Thymus (tissue), 11 donors: ENCODE measurements at regions not wholly inside any gene's neighbourhood (a gene's known extent, or its start where the extent isn't known, plus 50 kb on each side); places are given as distances from the start of the nearest gene placed in this dataset.

ENCODE experiments used
- DNase-seq, 9 donors: peaks; one replicate each; pipeline ENCODE4 v3.0.0-alpha.2; 2013; ENCODE audit warnings: low spot score in 9 of 9, low read depth in 6 of 9, missing footprints in 1 of 9
- H3K27ac ChIP-seq, 2 donors: one replicate each; pipeline ENCODE4 v1.5.1; 2013; ENCODE audit warnings: control low read depth in 1 of 2, low read depth in 1 of 2, low read length in 1 of 2, mild to moderate bottlenecking in 1 of 2, moderate library complexity in 1 of 2
- H3K27me3 ChIP-seq, 2 donors: one replicate each; pipeline ENCODE4 v1.5.1; 2013; ENCODE audit warnings: low read length in 1 of 2; ENCODE audit not compliant: control insufficient read depth in 2 of 2, insufficient read depth in 1 of 2
- H3K36me3 ChIP-seq, 2 donors: one replicate each; pipeline ENCODE4 v1.5.1; 2013; ENCODE audit warnings: low read length in 1 of 2, mild to moderate bottlenecking in 1 of 2, moderate library complexity in 1 of 2; ENCODE audit not compliant: control insufficient read depth in 2 of 2, insufficient read depth in 2 of 2
- H3K4me1 ChIP-seq, 2 donors: one replicate each; pipeline ENCODE4 v1.5.1; 2013; ENCODE audit warnings: low read length in 2 of 2; ENCODE audit not compliant: control insufficient read depth in 2 of 2, insufficient read depth in 2 of 2
- H3K4me3 ChIP-seq, 2 donors: one replicate each; pipeline ENCODE4 v1.5.1; 2013; ENCODE audit warnings: low read length in 2 of 2, control low read depth in 1 of 2, mild to moderate bottlenecking in 1 of 2
- H3K9me3 ChIP-seq, 2 donors: one replicate each; pipeline ENCODE4 v1.5.1; 2013; ENCODE audit warnings: low read length in 1 of 2, mild to moderate bottlenecking in 1 of 2; ENCODE audit not compliant: control insufficient read depth in 2 of 2, insufficient read depth in 1 of 2
- WGBS: extraction: QIAGEN DNeasy Blood & Tissue Kit; methylation state at CpG from one replicate; pipeline ENCODE4 v1.1.7; 2013; 5-methylcytosine and 5-hydroxymethylcytosine counted together
- donor health status: healthy.

- no peak overlapping the region for H3K27ac ChIP-seq
- no peaks in the 10 kb centered on the region for H3K9me3 ChIP-seq
- WGBS = 87% methylated on average over 6 of the region's 6 CpGs
- no peaks in the 10 kb centered on the region for H3K4me1 ChIP-seq
- DNase-seq = no peak
- no peaks in the 10 kb centered on the region for H3K27me3 ChIP-seq
- no peaks in the 10 kb centered on the region for H3K36me3 ChIP-seq
- H3K4me3 ChIP-seq = no peak overlapping the region
Measured at GRCh38 chr10:131679926-131680325, 220.9 kb upstream of the PPP2R2D start.

GRCh38 chr10:131681122-131681521 lies 219.7 kb upstream of the PPP2R2D start:
- Histone ChIP-seq H3K27ac (no peak overlapping the region), H3K4me1 (no peaks in the 10 kb centered on the region), H3K4me3 (no peak overlapping the region), H3K27me3 (peaks cover 0 to 2% of the 10 kb centered on the region in 2 donors), H3K36me3 (no peaks in the 10 kb centered on the region), H3K9me3 (no peaks in the 10 kb centered on the region)
- DNase-seq = no peak
- 75% methylated on average over 7 of the region's 7 CpGs for WGBS

GRCh38 chr10:131681656-131682055 lies 219.2 kb upstream of the PPP2R2D start:
- peaks cover 0 to 2% of the 10 kb centered on the region in 2 donors for H3K27me3 ChIP-seq
- H3K4me3 ChIP-seq = no peak overlapping the region
- no peaks in the 10 kb centered on the region for H3K4me1 ChIP-seq

GRCh38 chr10:131682271-131682962 lies 218.4 kb upstream of the PPP2R2D start:
- H3K9me3 ChIP-seq = no peaks in the 10 kb centered on the region
- 92% methylated on average over 20 of the region's 20 CpGs for WGBS
- H3K36me3 ChIP-seq = no peaks in the 10 kb centered on the region
- no peaks in the 10 kb centered on the region for H3K4me1 ChIP-seq
- no peak overlapping the region for H3K27ac ChIP-seq
- H3K27me3 ChIP-seq = peaks cover 0 to 2% of the 10 kb centered on the region in 2 donors
- no peak overlapping the region for H3K4me3 ChIP-seq
- DNase-seq = no peak

More at GRCh38 chr10:131681656-131682055, 219.2 kb upstream of the PPP2R2D start:
- no peaks in the 10 kb centered on the region for H3K9me3 ChIP-seq
- H3K27ac ChIP-seq = no peak overlapping the region
- H3K36me3 ChIP-seq = no peaks in the 10 kb centered on the region
- DNase-seq = no peak
- WGBS = 91% methylated on average over 12 of the region's 12 CpGs

GRCh38 chr10:131683281-131683861 lies 217.4 kb upstream of the PPP2R2D start:
- no peaks in the 10 kb centered on the region for H3K9me3 ChIP-seq
- 89% methylated on average over 21 of the region's 21 CpGs for WGBS
- H3K4me1 ChIP-seq = no peaks in the 10 kb centered on the region
- peaks cover 0 to 2% of the 10 kb centered on the region in 2 donors for H3K27me3 ChIP-seq
- no peak for DNase-seq
- H3K27ac ChIP-seq = no peak overlapping the region
- no peak overlapping the region for H3K4me3 ChIP-seq
- no peaks in the 10 kb centered on the region for H3K36me3 ChIP-seq

GRCh38 chr10:131683941-131684340 lies 216.9 kb upstream of the PPP2R2D start:
- H3K36me3 ChIP-seq = no peaks in the 10 kb centered on the region
- H3K27me3 ChIP-seq = peaks cover 0 to 2% of the 10 kb centered on the region in 2 donors
- H3K4me3 ChIP-seq = no peak overlapping the region
- no peak for DNase-seq
- H3K27ac ChIP-seq = no peak overlapping the region
- no peaks in the 10 kb centered on the region for H3K9me3 ChIP-seq
- WGBS = 95% methylated on average over 12 of the region's 12 CpGs
- no peaks in the 10 kb centered on the region for H3K4me1 ChIP-seq

- no peaks in the 10 kb centered on the region for H3K9me3 ChIP-seq
- peaks cover 0 to 2% of the 10 kb centered on the region in 2 donors for H3K27me3 ChIP-seq
- no peaks in the 10 kb centered on the region for H3K4me1 ChIP-seq
- H3K27ac ChIP-seq = no peak overlapping the region
- WGBS = 76% methylated on average over 7 of the region's 7 CpGs
- no peak for DNase-seq
- H3K36me3 ChIP-seq = no peaks in the 10 kb centered on the region
- no peak overlapping the region for H3K4me3 ChIP-seq
Measured at GRCh38 chr10:131685007-131685406, 215.8 kb upstream of the PPP2R2D start.

- no peak for DNase-seq
- H3K4me1 ChIP-seq = no peaks in the 10 kb centered on the region
- H3K27ac ChIP-seq = no peak overlapping the region
- 94% methylated on average over 10 of the region's 10 CpGs for WGBS
- H3K27me3 ChIP-seq = peaks cover 0 to 2% of the 10 kb centered on the region in 2 donors
- H3K36me3 ChIP-seq = no peaks in the 10 kb centered on the region
- no peaks in the 10 kb centered on the region for H3K9me3 ChIP-seq
- no peak overlapping the region for H3K4me3 ChIP-seq
Measured at GRCh38 chr10:131685576-131685975, 215.2 kb upstream of the PPP2R2D start.

- Histone ChIP-seq H3K4me3 (no peak overlapping the region), H3K27me3 (peaks cover 0 to 2% of the 10 kb centered on the region in 2 donors), H3K4me1 (no peaks in the 10 kb centered on the region), H3K27ac (no peak overlapping the region), H3K36me3 (no peaks in the 10 kb centered on the region), H3K9me3 (no peaks in the 10 kb centered on the region)
- DNase-seq = no peak
- WGBS = 33% methylated on average over 17 of the region's 17 CpGs
Measured at GRCh38 chr10:131686781-131687420, 213.9 kb upstream of the PPP2R2D start.
